NCI-H2107 treated with DMSO at 0.1 percent for 48 hours (cell line): ENCODE measurements at regions not wholly inside any gene's neighbourhood (a gene's known extent, or its start where the extent isn't known, plus 50 kb on each side); places are given as distances from the start of the nearest gene placed in this dataset.
"Not testable (repeated sequence)": the region's sequence is repeated elsewhere in the genome, so short reads cannot be mapped to it uniquely, and the experiment has no call there.

Experiments
- DNase-seq: peaks from one replicate; lab custom pipeline; 2025; ENCODE audit not compliant: unreplicated experiment; lab: John Stamatoyannopoulos, UW

GRCh38 chr9:109653470-109653869 lies 126.5 kb upstream of the PALM2AKAP2 start:
- DNase-seq = no peak

DNA sequence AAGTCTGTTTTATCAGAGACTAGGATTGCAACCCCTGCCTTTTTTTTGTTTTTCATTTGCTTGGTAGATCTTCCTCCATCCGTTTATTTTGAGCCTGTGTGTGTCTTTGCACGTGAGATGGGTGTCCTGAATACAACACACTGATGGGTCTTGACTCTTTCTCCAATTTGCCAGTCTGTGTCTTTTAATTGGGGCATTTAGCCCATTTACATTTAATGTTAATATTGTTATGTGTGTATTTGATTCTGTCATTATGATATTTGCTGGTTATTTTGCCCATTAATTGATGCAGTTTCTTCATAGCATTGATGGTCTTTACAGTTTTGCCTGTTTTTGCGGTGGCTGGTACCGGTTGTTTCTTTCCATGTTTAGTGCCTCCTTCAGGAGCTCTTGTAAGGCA lies 116.0 kb upstream of the PALM2AKAP2 start:
- DNase-seq = not testable (repeated sequence)

DNA sequence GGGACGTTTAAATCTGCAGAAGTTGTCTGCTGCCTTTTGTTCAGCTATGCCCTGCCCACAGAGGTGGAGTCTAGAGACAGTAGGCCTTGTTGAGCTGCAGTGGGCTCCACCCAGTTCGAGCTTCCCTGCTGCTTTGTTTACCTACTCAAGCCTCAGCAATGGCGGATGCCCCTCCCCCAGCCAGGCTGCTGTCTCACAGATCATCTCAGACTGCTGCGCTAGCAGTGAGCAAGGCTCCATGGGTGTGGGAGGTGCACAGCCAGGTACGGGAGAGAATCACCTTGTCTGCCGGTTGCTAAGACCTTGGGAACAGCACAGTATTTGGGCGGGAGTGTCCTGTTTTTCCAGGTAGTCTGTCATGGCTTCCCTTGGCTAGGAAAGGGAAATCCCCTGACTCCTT lies 114.3 kb upstream of the PALM2AKAP2 start:
- not testable (repeated sequence) for DNase-seq

- no peak for DNase-seq
Measured at GRCh38 chr9:109681301-109681700, 98.7 kb upstream of the PALM2AKAP2 start.

- no peak for DNase-seq
Measured at GRCh38 chr9:109682227-109682626, 97.8 kb upstream of the PALM2AKAP2 start.

DNA sequence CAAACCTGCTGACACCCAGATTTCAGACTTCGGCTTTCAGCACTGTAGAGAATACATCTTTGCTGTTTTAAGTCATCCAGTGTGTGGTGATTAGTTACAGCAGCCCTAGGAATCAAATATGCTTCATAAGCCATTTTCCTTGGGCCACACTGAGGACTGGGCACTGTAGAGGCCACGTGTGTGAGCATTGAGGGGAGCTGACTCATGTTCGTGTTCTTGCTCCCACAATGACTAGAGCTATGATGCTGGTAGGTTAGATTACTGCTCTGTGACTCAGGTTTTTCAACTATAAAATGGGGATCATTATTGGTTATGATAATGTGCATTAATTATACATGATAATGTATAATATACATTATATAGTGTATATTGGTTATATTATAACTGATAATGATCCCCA lies 96.5 kb upstream of the PALM2AKAP2 start:
- no peak for DNase-seq

- no peak for DNase-seq
Measured at GRCh38 chr9:109689701-109690100, 90.3 kb upstream of the PALM2AKAP2 start.

DNA sequence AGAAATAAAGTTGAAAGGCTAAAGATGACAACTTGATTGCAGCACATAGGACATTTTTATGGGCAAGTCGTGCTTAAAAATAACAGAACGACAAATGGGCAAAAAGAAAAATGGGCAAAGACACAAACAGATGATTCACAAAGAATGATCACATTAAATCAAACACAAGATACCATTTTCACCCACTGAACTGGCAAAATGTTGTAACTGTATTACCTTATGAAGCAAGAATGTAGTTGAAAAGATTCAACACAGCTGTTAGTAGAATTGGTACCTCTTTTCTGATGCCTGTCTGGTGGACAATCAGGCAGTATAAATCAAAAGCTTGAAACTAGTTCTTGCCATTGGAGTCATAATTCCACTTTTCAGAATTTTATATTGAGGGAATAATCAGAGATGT lies 81.0 kb upstream of the PALM2AKAP2 start:
- no peak for DNase-seq

DNA sequence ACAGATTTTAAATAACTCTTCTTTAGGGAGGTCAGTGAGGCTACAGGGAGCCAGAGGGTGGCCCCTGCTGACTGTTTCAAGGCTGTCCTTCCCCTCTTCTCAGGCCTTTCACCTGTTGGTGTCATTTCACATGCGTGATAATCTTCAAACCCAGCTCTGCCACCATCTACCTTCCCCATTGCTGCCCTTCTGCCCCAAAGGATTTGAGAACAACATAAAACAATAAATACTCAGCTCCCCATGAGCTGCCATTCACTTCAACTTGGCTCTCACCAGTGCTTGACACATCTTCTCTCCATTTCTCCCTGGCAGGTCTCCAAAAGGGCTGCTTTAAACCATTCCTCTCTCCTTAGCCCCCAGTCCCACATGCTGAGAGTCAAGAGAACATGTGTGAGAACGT lies 75.5 kb upstream of the PALM2AKAP2 start:
- DNase-seq = no peak

GRCh38 chr9:109705515-109705914 lies 74.5 kb upstream of the PALM2AKAP2 start:
- DNase-seq = no peak

DNA sequence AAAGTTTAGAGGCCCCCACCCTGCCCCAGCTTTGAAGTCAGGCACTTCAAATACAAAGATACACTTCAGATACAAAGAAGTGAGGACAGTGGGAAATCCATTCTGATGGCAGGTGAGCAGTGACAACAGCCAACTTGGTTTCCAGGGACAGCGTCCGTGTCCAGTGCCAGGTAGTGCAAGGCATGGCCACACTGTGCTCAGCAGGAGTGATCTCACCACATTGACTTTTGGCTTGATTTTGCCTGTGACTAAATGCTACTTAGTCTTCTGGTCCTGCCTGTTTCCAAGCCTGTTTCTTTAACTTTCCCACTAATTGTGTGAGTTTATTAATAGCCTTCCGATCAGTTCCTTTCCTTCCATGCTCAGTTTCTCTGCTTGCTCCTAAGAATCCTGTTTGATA lies 72.6 kb upstream of the PALM2AKAP2 start:
- DNase-seq = no peak

- DNase-seq = no peak
Measured at GRCh38 chr9:109708451-109708945, 71.5 kb upstream of the PALM2AKAP2 start.

- DNase-seq = no peak
Measured at GRCh38 chr9:109709866-109710265, 70.1 kb upstream of the PALM2AKAP2 start.

DNA sequence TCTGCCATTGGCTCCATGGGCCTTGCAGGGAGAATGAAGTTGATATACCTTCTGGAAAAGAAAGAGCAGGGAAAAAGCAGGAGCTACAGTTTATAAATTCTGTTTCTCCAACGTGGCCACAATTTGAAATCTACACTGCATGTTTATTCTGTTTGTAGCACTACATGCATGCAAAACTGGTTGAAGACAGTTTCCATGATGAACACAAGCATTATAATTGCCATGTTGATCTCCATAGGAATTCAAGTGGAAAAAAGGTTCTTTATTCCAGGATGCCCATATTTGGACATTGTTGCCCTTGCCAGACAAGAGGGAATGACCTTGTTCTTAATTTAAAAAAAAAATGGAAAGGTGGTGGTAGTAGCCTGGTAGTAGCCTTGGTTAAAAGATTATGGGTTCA lies 69.2 kb upstream of the PALM2AKAP2 start:
- no peak for DNase-seq

DNA sequence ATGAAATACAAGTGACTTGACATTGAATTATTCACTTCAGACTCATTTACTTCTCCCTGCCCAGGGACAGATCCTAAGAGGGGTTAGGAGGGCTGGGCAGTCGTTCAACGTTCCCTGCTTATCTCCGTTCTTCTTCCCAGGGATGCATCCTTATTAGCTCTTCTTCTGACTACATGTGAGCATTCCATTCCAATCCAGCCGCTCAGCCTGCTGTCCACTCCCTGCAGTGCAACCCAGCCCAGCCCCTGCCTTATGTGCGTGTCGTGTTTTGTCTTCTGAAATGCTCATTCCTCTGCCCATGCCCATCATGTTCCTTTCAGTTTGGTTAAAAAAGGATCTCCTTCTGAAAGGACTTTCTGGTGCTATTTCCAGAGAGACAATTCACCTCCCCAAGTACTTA lies 64.7 kb upstream of the PALM2AKAP2 start:
- DNase-seq = no peak

- DNase-seq = no peak
Measured at GRCh38 chr9:109716631-109717030, 63.4 kb upstream of the PALM2AKAP2 start.

- DNase-seq = no peak
Measured at GRCh38 chr9:109717342-109717741, 62.7 kb upstream of the PALM2AKAP2 start.

DNA sequence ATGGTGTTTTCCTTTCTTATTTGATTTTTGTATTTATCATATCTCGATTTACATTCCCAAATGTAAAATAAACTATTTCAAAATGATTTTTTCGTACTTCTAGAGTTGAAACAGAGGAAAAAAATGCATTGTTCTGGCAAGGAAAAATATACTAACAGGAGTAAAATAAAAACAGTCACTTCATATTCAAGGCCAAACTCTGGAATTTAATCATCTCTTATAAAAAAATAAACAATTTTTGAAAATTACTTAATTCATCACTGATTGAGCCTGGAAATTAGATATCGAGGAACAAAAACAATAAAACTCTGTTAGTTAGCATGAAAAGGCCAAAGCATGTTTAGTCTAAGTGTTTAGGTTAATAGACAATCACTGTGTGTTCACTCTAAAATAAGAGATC lies 61.1 kb upstream of the PALM2AKAP2 start:
- no peak for DNase-seq

GRCh38 chr9:109721001-109721400 lies 59.0 kb upstream of the PALM2AKAP2 start:
- DNase-seq = no peak

GRCh38 chr9:109722007-109722406 lies 58.0 kb upstream of the PALM2AKAP2 start:
- DNase-seq = no peak

DNA sequence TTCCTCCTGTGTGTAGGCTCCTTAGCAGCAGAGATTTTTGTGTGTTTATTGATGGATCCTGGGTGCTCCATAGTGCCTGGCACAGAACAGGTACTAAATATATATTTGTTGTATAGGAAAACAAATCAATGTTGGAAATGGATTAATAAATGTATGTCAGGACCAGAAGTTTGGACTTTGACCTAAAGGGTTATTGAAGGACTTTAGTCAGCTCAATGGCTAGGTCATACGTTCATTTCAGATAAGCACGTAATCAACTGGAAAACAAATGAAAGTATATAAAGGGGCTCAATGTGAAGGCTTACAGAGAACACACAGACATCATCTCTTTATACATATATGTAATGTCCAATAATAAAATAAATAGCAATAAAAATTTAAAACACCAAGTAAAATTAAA lies 56.2 kb upstream of the PALM2AKAP2 start:
- DNase-seq = no peak

- DNase-seq = no peak
Measured at GRCh38 chr9:109725460-109725859, 54.5 kb upstream of the PALM2AKAP2 start.

- no peak for DNase-seq
Measured at GRCh38 chr9:109726119-109726518, 53.9 kb upstream of the PALM2AKAP2 start.
